ENCODE measurements at regions not wholly inside any gene's neighbourhood (a gene's known extent, or its start where the extent isn't known, plus 50 kb on each side); places are given as distances from the start of the nearest gene placed in this dataset.

DNA sequence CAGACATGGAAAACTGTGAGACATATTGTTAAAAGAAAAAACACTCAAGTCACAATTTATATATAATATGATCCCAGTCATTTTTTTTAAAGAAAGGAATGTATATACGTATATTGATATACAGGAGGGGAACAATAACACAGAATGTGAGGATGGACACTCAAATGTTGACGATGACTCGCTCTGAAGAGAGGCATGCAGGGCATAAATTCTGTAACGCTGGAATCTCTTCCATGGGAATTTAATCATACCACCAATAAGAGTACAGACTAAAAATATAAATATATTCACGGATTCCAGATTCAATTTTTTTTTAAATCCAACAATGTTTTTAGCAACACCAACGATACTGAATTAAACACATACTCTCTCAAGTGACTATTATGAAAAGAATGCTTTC is 106.9 kb upstream of the CCDC28A start (continued):
- TF ChIP-seq ZNF639 (tag by site-specific recombination; IDR thresholded peaks at IDR 0.05) (no peak), ZNF132 (tag by site-specific recombination; IDR thresholded peaks at IDR 0.05; ENCODE audit: borderline replicate concordance) (no peak)

DNA sequence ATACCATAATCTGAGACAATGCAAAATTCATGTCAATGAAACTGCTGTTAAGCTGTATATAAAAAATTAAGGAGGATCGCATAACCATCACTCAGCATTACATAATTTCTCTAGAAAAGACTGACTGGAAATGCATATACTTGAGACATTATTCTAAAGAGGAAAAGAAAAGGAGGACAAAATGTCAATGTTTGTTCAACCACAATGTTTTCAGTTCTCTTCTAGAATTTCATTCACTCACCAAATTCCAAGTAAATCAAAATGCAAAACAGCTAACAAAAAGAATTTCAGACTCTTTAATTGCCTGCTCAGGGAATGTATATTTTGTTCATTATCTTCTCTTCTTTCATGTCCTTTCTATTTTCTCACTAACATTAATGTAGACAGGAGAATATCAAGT is 106.2 kb upstream of the CCDC28A start:
- POLR2A ChIA-PET = no interaction called here
- no peak overlapping the region for H3K27ac ChIP-seq (ENCODE audit: extremely low read depth, low read depth, low read length)
- TF ChIP-seq ZNF488 (tag by site-specific recombination; IDR thresholded peaks at IDR 0.05) (no peak), ZNF529 (tag by site-specific recombination; IDR thresholded peaks at IDR 0.05; ENCODE audit: insufficient replicate concordance) (no peak), PRDM6 (tag by site-specific recombination; IDR thresholded peaks at IDR 0.05) (peak; percentile 53), ZNF585B (tag by site-specific recombination; IDR thresholded peaks at IDR 0.05) (peak; percentile 62)
- H3K36me3 ChIP-seq (ENCODE audit: control insufficient read depth in 2 of 2, insufficient read depth in 1 of 2, low read length in 2 of 2) = no peaks in the 10 kb centered on the region
- no peak overlapping the region for H3K4me3 ChIP-seq (ENCODE audit: low read depth, low read length)
- CTCF ChIA-PET = interaction anchor here (0.6 kb wide), 1 partner anchor 24 kb away, joined by 4 read pairs; no protein-coding TSS in a partner anchor
- no peaks in the 10 kb centered on the region for H3K9me3 ChIP-seq (ENCODE audit: control insufficient read depth, insufficient read depth, low read depth, low read length)
- H3K4me1 ChIP-seq (ENCODE audit: control insufficient read depth, insufficient read depth, low read length) = peaks cover 6% of the 10 kb centered on the region

DNA sequence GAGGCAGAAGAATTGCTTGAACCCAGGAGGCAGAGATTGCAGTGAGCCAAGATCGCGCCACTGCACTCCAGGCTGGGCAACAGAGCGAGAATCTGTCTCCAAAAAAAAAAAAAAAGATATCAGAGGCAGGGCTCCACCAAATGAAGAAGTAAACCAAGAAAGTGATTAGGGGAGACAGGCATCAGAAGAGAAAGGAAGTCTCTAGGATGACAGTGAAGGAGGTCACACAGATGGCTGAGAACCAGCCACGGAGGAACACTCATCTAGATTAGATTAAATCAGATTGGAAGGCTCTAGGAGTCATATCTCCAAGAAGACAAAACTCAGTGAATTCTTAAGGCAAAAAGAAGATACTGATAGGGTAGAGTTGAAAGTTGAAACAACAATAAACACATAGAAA is 102.2 kb upstream of the CCDC28A start:
- Histone ChIP-seq H3K27ac (ENCODE audit: extremely low read depth, low read depth, low read length) (no peak overlapping the region), H3K4me3 (ENCODE audit: low read depth, low read length) (no peak overlapping the region), H3K36me3 (ENCODE audit: control insufficient read depth in 2 of 2, insufficient read depth in 1 of 2, low read length in 2 of 2) (no peaks in the 10 kb centered on the region), H3K9me3 (ENCODE audit: control insufficient read depth, insufficient read depth, low read depth, low read length) (no peaks in the 10 kb centered on the region), H3K4me1 (ENCODE audit: control insufficient read depth, insufficient read depth, low read length) (peaks cover 15% of the 10 kb centered on the region)
- POLR2A ChIA-PET = no interaction called here
- CTCF ChIA-PET = no interaction called here
- TF ChIP-seq ZNF785 (tag by site-specific recombination; IDR thresholded peaks at IDR 0.05) = no peak
- TF ChIP-seq ZNF626 (tag by site-specific recombination; IDR thresholded peaks at IDR 0.05) = no peak
- TF ChIP-seq, protein P1, sequence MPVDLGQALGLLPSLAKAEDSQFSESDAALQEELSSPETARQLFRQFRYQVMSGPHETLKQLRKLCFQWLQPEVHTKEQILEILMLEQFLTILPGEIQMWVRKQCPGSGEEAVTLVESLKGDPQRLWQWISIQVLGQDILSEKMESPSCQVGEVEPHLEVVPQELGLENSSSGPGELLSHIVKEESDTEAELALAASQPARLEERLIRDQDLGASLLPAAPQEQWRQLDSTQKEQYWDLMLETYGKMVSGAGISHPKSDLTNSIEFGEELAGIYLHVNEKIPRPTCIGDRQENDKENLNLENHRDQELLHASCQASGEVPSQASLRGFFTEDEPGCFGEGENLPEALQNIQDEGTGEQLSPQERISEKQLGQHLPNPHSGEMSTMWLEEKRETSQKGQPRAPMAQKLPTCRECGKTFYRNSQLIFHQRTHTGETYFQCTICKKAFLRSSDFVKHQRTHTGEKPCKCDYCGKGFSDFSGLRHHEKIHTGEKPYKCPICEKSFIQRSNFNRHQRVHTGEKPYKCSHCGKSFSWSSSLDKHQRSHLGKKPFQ (tag by site-specific recombination; IDR thresholded peaks at IDR 0.05) = no peak
- TF ChIP-seq KLF17 (tag by site-specific recombination; IDR thresholded peaks at IDR 0.05) = no peak
- TF ChIP-seq ZBTB10 (tag by site-specific recombination; IDR thresholded peaks at IDR 0.05) = no peak
- TF ChIP-seq ZBTB21 (tag by site-specific recombination; IDR thresholded peaks at IDR 0.05) = no peak
- no peak for TF ChIP-seq ZNF26 (tag by site-specific recombination; IDR thresholded peaks at IDR 0.05)
- no peak for TF ChIP-seq ZNF544 (tag by site-specific recombination; IDR thresholded peaks at IDR 0.05)
- no peak for TF ChIP-seq ZNF473 (tag by site-specific recombination; IDR thresholded peaks at IDR 0.05)
- no peak for TF ChIP-seq REPIN1 (tag by site-specific recombination; IDR thresholded peaks at IDR 0.05; ENCODE audit: low read depth)
- no peak for TF ChIP-seq ZBTB20 (tag by site-specific recombination; IDR thresholded peaks at IDR 0.05)
- TF ChIP-seq KLF16 (tag by site-specific recombination; IDR thresholded peaks at IDR 0.05) = no peak
- TF ChIP-seq ZNF391 (tag by site-specific recombination; IDR thresholded peaks at IDR 0.05; ENCODE audit: borderline replicate concordance, low read depth) = no peak
- no peak for TF ChIP-seq EGR2 (tag by site-specific recombination; IDR thresholded peaks at IDR 0.05; ENCODE audit: low read depth)
- no peak for TF ChIP-seq ZNF398 (tag by site-specific recombination; IDR thresholded peaks at IDR 0.05)

Measured in HEK293 (cell line).